NCI-H1436 (cell line): ENCODE measurements at regions not wholly inside any gene's neighbourhood (a gene's known extent, or its start where the extent isn't known, plus 50 kb on each side); places are given as distances from the start of the nearest gene placed in this dataset.

ENCODE experiments used
- DNase-seq: peaks from one replicate; lab custom pipeline; 2025; lab: John Stamatoyannopoulos, UW

GRCh38 chr5:125698420-125698819, 724.8 kb upstream of the GRAMD2B start:
- DNase-seq: no peak

GRCh38 chr5:125699860-125700259, 723.3 kb upstream of the GRAMD2B start:
- no peak for DNase-seq

DNA sequence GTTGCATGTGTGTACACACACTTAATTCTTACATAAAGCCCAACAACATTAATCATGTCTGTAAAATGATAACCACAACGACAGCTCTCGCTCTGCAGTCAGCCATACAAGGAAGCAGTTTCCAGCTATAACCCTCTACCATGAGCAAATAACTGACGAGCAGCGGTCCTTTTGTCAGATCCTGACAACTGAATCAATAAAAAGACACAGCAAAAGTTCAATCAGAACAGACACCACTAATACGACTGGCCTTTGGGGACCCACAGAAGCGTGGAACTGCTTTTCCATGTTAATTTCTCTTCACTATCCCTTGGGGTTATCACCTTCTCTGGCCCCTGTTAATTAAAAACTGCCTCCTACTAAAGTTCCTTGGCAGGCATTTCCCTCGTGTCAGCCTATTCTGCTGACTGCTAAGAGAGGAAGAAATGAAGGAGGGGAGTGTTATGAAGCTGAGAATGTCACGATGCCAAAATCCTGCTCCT, 722.8 kb upstream of the GRAMD2B start:
- peak; percentile 23 for DNase-seq

- no peak for DNase-seq
Observed at GRCh38 chr5:125703616-125704015, 719.6 kb upstream of the GRAMD2B start.

DNA sequence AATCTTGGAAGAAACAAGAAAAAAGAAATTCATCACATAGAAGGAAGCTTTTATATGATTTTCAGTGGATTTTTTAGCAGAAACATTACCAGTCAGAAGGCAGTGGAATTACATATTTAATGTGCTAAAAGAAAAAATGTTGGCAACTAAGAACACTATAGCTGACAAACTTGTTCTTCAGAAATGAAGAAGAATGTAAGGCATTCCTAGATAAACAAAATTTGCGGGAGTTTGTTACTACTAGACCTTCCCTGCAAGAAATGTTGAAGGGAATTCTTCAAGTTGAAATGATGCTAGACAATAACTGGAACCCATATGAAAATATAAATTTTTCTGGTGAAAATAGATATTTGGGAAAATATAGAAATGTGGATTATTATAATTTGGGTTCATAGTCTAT, 718.3 kb upstream of the GRAMD2B start:
- no peak for DNase-seq

DNA sequence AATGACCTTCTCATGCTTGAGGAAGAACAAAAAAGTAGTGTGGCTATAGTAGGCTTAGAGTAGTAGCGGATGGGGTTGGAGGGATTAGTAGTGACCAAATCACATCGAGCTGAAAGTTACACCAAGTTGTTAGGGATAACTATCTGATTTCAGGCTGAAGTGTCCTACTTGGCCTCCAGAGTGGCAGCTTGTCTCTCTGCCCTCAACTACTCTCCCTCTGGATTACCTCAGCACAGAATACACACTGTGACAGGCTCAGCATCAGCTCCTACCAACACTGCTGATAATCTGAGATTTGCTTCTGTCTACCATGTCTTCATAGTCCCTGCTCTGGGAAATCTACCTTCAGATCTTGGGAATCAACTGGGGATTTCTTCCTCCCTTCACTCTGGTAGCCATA, 714.6 kb upstream of the GRAMD2B start:
- no peak for DNase-seq

- DNase-seq: no peak
Observed at GRCh38 chr5:125710745-125711144, 712.5 kb upstream of the GRAMD2B start.

GRCh38 chr5:125712397-125712796, 710.8 kb upstream of the GRAMD2B start:
- no peak for DNase-seq

DNA sequence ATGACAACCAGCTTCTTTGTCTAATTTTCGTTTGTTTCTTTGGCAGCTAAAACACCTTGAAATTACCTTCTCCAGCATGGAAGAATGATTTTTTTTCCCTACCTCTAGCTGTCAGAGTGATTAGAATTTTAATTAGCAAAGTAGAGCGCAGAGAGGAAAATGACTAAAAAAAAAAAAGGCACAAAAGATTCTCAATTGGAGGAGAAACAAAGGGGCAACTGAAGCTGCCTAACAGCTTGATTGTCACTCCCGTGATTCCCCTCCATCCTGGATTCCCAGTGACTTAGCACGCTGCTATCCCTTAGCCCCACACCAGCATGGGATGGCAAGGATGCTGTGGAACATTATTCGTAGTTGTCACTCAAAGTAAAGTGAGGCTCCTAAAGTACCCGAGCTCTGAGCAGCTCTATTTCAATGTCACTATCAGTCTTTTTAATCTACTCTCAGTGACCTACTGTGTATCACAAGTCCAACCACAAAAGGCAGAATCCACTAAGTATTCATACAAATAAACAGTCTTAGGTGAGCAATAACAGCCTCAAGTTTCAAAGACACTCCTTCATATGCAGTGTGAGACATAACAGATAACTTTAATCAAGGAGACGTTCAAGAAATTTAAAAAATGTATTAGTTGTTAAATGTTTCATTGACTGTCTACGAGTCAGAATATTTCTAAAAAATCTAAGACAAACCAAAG, 710.0 kb upstream of the GRAMD2B start:
- no peak for DNase-seq

DNA sequence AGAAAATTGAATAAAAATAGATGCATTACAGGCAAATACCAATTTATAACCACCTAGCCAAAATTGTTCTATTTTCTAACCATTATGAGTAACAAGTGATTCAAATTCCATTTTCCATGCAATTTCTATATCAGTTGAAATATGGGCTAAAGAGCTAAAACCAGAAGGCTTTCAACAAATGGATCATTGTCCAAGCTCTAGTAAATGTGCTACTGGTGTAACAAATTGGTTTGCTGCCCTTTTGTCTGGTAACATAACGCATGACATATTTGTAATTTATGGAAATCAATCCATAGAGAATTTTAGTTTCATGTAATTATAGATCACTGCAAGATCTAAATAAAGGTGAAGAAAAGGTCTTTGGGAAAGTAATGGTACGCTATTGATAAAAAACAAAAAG, 708.0 kb upstream of the GRAMD2B start:
- no peak for DNase-seq

- DNase-seq: no peak
Observed at GRCh38 chr5:125717209-125717608, 706.0 kb upstream of the GRAMD2B start.

DNA sequence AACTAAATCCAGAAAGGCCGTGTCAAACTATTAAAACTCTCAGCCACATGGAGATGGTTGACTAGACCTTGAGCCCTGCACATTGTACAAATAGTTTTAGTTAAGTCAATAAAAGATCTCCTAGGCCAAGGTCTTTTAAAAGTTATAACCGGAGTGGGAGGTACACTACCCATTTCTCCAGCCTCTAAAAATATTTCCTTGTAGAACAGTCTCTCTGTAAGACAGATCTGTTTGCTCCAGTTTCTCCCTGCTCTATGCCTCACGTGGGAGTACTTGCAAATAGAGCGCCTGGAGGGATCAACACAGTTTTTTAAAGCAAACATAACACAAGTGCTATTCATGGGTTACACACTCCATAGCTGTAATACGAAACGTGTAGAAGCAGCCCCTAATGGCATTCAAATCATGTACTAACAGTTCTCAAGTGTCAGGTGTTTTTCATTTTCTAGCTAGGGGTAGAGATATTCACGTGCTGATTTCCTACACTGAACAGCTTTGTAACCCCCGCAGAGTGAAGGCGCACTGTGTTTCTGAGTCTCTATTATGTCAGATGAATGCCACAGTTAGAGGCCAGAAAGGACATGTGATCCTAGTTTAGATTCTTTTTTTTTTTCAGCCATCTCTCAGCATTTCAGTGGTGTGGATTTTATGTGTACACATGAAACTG, 703.4 kb upstream of the GRAMD2B start:
- DNase-seq: peak; percentile 95

DNA sequence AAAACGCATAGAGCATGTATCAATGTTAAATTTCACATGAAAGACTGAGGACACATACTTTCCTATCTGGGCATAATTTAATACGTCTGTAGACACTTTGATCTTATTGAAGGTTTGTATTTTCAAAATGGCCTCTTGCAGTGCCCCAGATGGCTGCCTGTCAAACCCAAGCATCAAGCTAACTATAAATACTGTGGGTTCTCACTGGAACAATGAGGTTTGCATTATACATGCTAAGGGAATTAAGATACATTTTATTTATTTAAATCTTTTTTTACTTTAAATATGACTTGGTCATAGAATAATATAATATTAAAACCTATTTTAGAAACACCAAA, 702.9 kb upstream of the GRAMD2B start:
- DNase-seq: no peak

DNA sequence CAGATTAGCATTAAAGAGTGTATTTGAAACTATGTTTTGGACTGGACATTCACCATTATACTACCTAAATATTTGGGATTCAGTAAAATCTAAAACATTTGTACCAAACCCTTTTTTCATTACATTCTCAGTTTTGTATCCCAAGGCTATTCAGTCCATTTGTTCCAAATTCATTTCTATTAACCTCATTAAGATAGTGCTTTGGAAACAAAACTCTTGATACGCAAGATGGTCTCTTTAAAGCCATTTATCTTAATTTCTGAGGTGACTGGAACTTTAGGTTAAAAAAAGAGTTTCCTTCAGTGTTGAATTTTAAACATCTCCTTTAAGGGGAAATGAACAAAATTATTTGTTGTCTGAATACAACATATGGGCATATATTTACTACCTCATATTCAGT, 702.5 kb upstream of the GRAMD2B start:
- DNase-seq: no peak

GRCh38 chr5:125722550-125722949, 700.7 kb upstream of the GRAMD2B start:
- DNase-seq: no peak

- no peak for DNase-seq
Observed at GRCh38 chr5:125725691-125726090, 697.5 kb upstream of the GRAMD2B start.

- no peak for DNase-seq
Observed at GRCh38 chr5:125743939-125744338, 679.3 kb upstream of the GRAMD2B start.

DNA sequence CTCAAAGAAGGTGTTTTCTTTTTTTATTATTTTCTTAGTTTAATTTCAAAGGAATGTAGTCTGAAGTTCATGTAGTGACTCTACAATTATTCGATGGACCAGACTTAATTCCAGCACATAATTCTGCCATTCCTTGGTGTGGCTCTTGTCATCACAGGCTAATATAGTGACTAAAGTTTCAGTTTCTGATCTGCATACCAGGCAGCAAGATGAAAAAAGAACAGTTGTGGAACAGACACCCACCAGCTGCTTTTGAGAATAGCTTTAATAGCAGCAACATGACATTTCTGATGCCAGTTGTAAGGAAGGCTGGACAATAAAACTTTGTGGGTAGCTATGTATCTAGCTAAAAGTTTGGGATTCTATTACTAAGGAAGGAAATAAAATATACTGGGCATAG, 676.3 kb upstream of the GRAMD2B start:
- DNase-seq: no peak

GRCh38 chr5:125750147-125750860, 672.9 kb upstream of the GRAMD2B start:
- DNase-seq: no peak

DNA sequence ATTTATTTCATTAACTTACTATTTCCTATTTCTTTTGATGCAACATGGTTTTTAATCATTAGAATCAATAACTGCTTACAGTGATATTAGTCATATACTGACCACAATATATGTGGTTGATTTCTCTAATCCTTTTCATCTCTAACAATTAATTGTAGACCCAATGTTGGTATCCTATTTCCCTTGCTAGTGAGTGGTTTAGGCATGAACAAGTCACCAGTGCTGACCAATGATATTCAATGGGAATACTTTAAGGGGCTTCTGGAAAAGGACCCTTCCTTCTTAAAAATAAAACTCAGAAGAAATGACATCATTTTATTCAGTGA, 672.4 kb upstream of the GRAMD2B start:
- DNase-seq: no peak

GRCh38 chr5:125756456-125756855, 666.8 kb upstream of the GRAMD2B start:
- DNase-seq: no peak

- DNase-seq: no peak
Observed at GRCh38 chr5:125766706-125767105, 656.5 kb upstream of the GRAMD2B start.

DNA sequence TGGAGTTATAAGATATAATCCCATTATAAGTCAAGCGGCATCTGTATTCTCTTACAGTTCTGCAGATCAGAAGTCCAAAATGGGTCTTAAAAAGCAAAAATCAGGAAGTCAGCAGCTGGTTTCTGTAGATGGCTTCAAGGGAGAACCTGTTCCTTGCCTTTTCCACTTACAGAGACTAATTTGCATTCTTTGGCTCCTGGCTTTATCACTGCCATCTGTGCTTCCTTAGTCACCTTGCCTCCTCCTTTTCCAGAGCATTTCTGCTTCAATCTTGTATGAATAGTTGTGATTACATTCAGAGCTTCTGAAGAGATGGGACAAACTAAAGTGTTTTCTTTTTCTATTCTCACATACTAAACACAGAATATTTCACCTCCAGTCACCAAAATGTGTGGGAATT, 647.3 kb upstream of the GRAMD2B start:
- DNase-seq: no peak
